GM23248 (cell line): ENCODE measurements at regions not wholly inside any gene's neighbourhood (a gene's known extent, or its start where the extent isn't known, plus 50 kb on each side); places are given as distances from the start of the nearest gene placed in this dataset.

Experiments
- DNase-seq: peaks from one replicate; pipeline ENCODE4 v3.0.0-alpha.2; 2015
- H2AFZ ChIP-seq: fragments of 200-600 bp; sonication (generic); 2 replicates; pipeline ENCODE4 v1.6.1; 2016; ENCODE audit warnings: antibody characterized with exemption
- H3F3A ChIP-seq: fragments of 200-600 bp; sonication (generic); 2 replicates; pipeline ENCODE4 v1.6.1; 2016; ENCODE audit warnings: mild to moderate bottlenecking, antibody characterized with exemption, mixed run types; ENCODE audit not compliant: insufficient read depth
- H3K27ac ChIP-seq: fragments of 200-600 bp; sonication (generic); 2 replicates; pipeline ENCODE4 v1.5.1; 2016; ENCODE audit warnings: mild to moderate bottlenecking
- H3K27me3 ChIP-seq: fragments of 200-600 bp; sonication (generic); replicated peaks from 2 replicates; pipeline ENCODE4 v1.6.1; 2016; ENCODE audit warnings: mild to moderate bottlenecking; ENCODE audit not compliant: insufficient read depth
- H3K36me3 ChIP-seq: fragments of 200-600 bp; sonication (generic); 2 replicates; pipeline ENCODE4 v1.6.1; 2016; ENCODE audit warnings: low read depth, mild to moderate bottlenecking
- H3K4me1 ChIP-seq: fragments of 200-600 bp; sonication (generic); 2 replicates; pipeline ENCODE4 v1.6.1; 2016; ENCODE audit warnings: mild to moderate bottlenecking; ENCODE audit not compliant: insufficient read depth
- H3K4me2 ChIP-seq: fragments of 200-600 bp; sonication (generic); one replicate; pipeline ENCODE4 v1.6.1; 2016; ENCODE audit warnings: mild to moderate bottlenecking; ENCODE audit not compliant: unreplicated experiment
- H3K4me3 ChIP-seq: fragments of 200-600 bp; sonication (generic); 2 replicates; pipeline ENCODE4 v1.5.1; 2016; ENCODE audit warnings: mild to moderate bottlenecking
- H3K79me2 ChIP-seq: fragments of 200-600 bp; sonication (generic); 2 replicates; pipeline ENCODE4 v1.6.1; 2016; ENCODE audit warnings: mild to moderate bottlenecking; ENCODE audit not compliant: insufficient read depth
- H3K9ac ChIP-seq: fragments of 200-600 bp; sonication (generic); 2 replicates; pipeline ENCODE4 v1.6.1; 2016; ENCODE audit warnings: mild to moderate bottlenecking
- H3K9me2 ChIP-seq: fragments of 200-600 bp; sonication (generic); 2 replicates; pipeline ENCODE4 v1.6.1; 2016; ENCODE audit warnings: mixed run types, mild to moderate bottlenecking, moderate library complexity; ENCODE audit not compliant: insufficient read depth
- H3K9me3 ChIP-seq: fragments of 200-600 bp; sonication (generic); one replicate; pipeline ENCODE4 v1.6.1; 2017; ENCODE audit warnings: low read depth
- H4K20me1 ChIP-seq: fragments of 200-600 bp; sonication (generic); 2 replicates; pipeline ENCODE4 v1.6.0; 2016; ENCODE audit not compliant: insufficient read depth
- EZH2 ChIP-seq: fragments of 200-600 bp; sonication (generic); IDR thresholded peaks from 2 replicates; pipeline ENCODE4 v1.6.1; 2018; ENCODE audit warnings: antibody characterized with exemption, mild to moderate bottlenecking; ENCODE audit not compliant: insufficient read depth, poor library complexity, severe bottlenecking
- EZH2phosphoT487 ChIP-seq: fragments of 200-600 bp; sonication (generic); IDR thresholded peaks from 2 replicates; pipeline ENCODE4 v1.6.1; 2018; ENCODE audit warnings: antibody characterized with exemption, moderate library complexity, mild to moderate bottlenecking, low read depth; ENCODE audit not compliant: insufficient read depth
- WGBS, 2 experiments: methylation state at CpG; one replicate each; pipeline ENCODE4 v1.1.6; 2015 to 2017; ENCODE audit warnings: low lambda C conversion rate in 2 of 2, low coverage in 1 of 2; ENCODE audit errors: missing lambda C conversion rate in 2 of 2; 5-methylcytosine and 5-hydroxymethylcytosine counted together
- in situ Hi-C: fragments of 300-500 bp; cut with MboI; formaldehyde crosslinking; loops from 2 replicates; pipeline ENCODE4 v1.15.0; 2020

DNA sequence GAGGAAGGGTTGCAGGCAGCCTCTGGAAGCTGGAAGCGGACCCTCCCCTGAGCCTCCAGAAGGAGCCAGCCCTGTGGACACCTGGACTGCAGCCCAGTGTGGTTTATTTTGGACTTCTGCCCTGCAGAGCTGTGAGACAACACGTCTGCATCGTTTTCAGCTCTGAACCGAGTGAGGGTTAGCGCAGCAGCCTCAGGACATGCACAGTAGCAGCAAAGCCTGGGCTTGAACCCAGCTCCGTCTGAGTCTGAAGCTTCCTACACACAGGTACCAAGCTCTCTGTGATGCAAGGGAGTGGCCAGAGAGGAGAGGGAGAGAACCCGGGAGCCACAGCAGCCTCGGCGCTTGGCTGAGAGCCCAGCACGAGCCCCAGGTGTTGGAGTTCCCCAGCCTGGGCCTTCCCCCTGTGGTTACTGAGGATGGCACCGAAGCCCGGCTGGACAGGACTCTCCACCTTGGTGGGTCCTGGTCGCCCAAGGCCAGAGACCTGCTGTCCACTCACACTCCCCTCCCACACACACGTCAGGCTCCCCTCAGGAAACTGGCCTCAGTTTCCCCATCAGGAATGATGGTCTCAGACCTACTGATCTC, 128.2 kb downstream of the OLFM1 start:
- TF ChIP-seq EZH2 = no peak
- 31 to 34% methylated on average over 14 of the region's 14 CpGs for WGBS, 2 experiments

DNA sequence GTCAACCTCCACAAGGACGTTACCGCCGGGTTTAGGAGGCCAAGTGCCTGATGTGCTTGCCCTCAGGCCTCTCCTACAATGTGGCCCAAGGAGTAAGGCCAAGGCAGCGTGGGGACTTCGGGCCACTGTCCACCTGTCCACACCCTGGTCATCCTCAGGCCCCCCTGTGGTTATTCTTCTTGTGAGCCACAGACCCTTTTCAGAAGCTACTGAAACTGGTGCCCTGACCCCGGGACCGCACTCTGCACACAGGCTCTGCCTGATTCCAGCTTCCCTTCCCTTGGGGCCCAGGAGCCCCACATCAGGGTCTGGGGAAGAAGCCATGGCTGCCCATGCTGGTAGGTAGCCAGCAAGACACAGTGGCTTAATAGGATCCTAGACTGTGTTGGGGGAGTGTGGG, 128.8 kb downstream of the OLFM1 start:
- H3F3A ChIP-seq = no peaks in the 10 kb centered on the region
- peaks cover 39% of the 10 kb centered on the region for H3K27me3 ChIP-seq
- H3K36me3 ChIP-seq = no peaks in the 10 kb centered on the region
- no peak for TF ChIP-seq EZH2
- no peak for TF ChIP-seq EZH2phosphoT487
- no peaks in the 10 kb centered on the region for H4K20me1 ChIP-seq
- no peaks in the 10 kb centered on the region for H3K9me2 ChIP-seq
- H3K9ac ChIP-seq = no peak overlapping the region
- H3K4me1 ChIP-seq = no peaks in the 10 kb centered on the region
- in situ Hi-C loops = no loop called here
- H3K79me2 ChIP-seq = no peaks in the 10 kb centered on the region
- no peak overlapping the region for H2AFZ ChIP-seq
- DNase-seq = no peak
- WGBS, 2 experiments = 67 to 72% methylated on average over 7 of the region's 7 CpGs
- H3K9me3 ChIP-seq = no peaks in the 10 kb centered on the region
- H3K4me3 ChIP-seq = no peak overlapping the region
- H3K4me2 ChIP-seq = no peak overlapping the region
- H3K27ac ChIP-seq = no peak overlapping the region

More for the DNA sequence above, 128.2 kb downstream of the OLFM1 start:
- H3K27me3 ChIP-seq = peaks cover 39% of the 10 kb centered on the region
- H3F3A ChIP-seq = no peaks in the 10 kb centered on the region
- no peak for DNase-seq
- H3K4me2 ChIP-seq = no peak overlapping the region
- H3K36me3 ChIP-seq = no peaks in the 10 kb centered on the region
- H3K9ac ChIP-seq = no peak overlapping the region
- no peaks in the 10 kb centered on the region for H3K4me1 ChIP-seq
- no peaks in the 10 kb centered on the region for H3K79me2 ChIP-seq
- H3K9me3 ChIP-seq = no peaks in the 10 kb centered on the region
- no peaks in the 10 kb centered on the region for H4K20me1 ChIP-seq
- in situ Hi-C loops = no loop called here
- no peaks in the 10 kb centered on the region for H3K9me2 ChIP-seq
- H3K27ac ChIP-seq = no peak overlapping the region
- H2AFZ ChIP-seq = no peak overlapping the region
- H3K4me3 ChIP-seq = no peak overlapping the region

DNA sequence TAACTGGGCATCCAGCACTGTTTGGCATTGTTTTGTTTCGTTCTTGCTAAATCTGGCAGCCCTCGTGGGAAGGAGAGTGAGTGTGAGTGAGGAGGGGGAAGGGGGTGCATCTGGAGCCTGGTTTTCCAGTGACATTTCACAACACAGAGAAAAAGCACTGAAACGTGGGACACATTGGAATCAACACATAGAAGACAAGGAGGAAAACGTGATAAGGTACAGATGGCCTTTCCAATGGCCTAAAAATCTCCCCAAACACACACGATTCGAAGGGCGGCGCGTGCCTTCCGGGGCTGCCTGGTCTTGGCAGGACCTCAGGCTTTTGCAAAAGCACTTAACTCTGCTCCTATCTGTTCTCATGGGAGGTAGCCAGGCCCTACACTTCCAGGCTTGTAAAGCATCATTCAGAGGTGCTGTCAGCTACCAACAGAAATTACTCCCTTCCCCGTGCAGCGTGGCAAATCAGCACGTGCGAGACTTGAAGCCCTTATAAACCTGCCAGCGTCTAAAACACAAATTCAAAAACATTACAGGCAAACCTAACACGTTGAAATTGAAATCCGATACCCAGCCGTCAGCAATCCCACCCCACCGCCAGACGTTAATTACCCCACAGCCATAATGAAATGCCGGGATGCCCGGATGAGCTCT, 129.4 kb downstream of the OLFM1 start:
- 20 to 24% methylated on average over 22 of the region's 22 CpGs for WGBS, 2 experiments
- Histone ChIP-seq H3K4me1 (no peaks in the 10 kb centered on the region), H3F3A (no peaks in the 10 kb centered on the region), H3K79me2 (no peaks in the 10 kb centered on the region), H3K9me3 (no peaks in the 10 kb centered on the region), H4K20me1 (no peaks in the 10 kb centered on the region), H3K9ac (no peak overlapping the region), H3K4me3 (no peak overlapping the region), H2AFZ (no peak overlapping the region), H3K27ac (no peak overlapping the region), H3K27me3 (peaks cover 39% of the 10 kb centered on the region), H3K9me2 (no peaks in the 10 kb centered on the region), H3K4me2 (no peak overlapping the region), H3K36me3 (no peaks in the 10 kb centered on the region)
- in situ Hi-C loops = no loop called here
- DNase-seq = no peak
- no peak for TF ChIP-seq EZH2
- no peak for TF ChIP-seq EZH2phosphoT487

- Histone ChIP-seq H3K4me2 (no peak overlapping the region), H3K4me3 (no peak overlapping the region), H3K9ac (no peak overlapping the region), H3K9me3 (no peaks in the 10 kb centered on the region), H3F3A (no peaks in the 10 kb centered on the region), H3K4me1 (no peaks in the 10 kb centered on the region), H2AFZ (no peak overlapping the region), H3K36me3 (no peaks in the 10 kb centered on the region), H3K79me2 (no peaks in the 10 kb centered on the region), H3K9me2 (no peaks in the 10 kb centered on the region), H4K20me1 (no peaks in the 10 kb centered on the region), H3K27me3 (peaks cover 39% of the 10 kb centered on the region), H3K27ac (no peak overlapping the region)
- TF ChIP-seq EZH2 = no peak
- TF ChIP-seq EZH2phosphoT487 = no peak
- in situ Hi-C loops = no loop called here
- WGBS, 2 experiments = 48 to 56% methylated on average over 5 of the region's 5 CpGs
- DNase-seq = no peak
These were observed 130.4 kb downstream of the OLFM1 start for GRCh38 chr9:135217836-135218235.
